Activated T-cell treated with anti-CD3 and anti-CD28 coated beads, Interleukin-2, amount 50 U/mL, for 48 hours (primary cell): ENCODE measurements at regions not wholly inside any gene's neighbourhood (a gene's known extent, or its start where the extent isn't known, plus 50 kb on each side); places are given as distances from the start of the nearest gene placed in this dataset.
"Not testable (repeated sequence)": the region's sequence is repeated elsewhere in the genome, so short reads cannot be mapped to it uniquely, and the experiment has no call there.

Experiments used
- DNase-seq, 2 experiments: peaks; one replicate each; pipeline ENCODE4 v3.0.0-alpha.2; 2020

DNA sequence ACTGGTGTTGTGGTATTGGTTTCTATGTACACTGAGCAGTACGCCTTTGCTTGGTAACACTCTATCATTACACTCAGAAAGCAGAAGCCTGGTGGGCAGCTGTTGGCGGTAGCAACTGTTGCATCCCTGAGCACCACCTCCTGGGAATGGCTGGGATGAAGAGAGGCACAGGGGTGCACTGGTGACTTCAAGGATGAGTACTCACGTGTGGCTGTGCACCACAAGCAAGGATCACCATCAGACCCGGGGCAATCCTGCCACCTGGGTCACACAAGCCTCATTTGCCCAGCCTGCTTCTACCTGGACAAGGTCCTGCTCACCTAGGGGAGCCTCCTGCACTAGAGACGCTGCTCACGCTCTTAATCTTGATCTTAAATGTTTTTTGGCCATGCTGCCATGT lies 336.4 kb downstream of the SI start:
- DNase-seq = no peak

DNA sequence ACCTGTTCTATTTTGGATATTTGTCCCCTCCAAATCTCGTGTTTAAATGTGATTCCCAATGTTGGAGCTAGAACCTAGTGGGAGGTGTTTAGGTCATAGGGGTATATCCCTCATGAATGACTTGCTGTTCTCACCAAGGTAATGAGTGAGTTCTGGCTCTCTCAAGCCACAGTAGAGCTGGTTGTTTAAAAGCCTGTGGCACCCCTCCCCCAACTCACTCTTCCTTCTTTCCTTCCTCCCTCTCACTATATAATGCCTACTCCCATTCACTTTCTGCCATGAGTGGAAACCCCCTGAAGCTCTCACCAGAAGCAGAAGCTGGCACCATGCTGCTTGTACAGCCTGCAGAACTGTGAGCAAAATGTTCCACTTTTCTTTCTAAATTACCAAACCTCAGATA lies 341.1 kb downstream of the SI start:
- no peak for DNase-seq

DNA sequence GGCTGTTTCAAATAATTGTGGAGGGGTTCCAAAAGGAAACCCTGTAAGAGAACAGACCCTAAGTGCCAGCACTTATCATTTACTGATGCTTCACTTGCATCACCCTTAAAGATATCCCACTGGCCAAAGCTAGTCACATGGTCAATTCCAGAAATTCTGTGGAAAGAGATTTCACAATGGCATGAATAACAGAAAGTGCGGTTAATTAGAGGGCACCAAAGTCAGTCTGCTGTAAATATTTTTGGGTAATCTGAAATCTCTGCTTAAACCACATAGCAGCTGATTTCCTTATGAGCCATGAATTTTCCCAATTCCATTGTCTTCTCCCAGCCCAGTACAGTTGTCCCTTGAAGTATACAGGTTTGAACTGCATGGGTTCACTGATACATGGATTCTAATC lies 346.1 kb downstream of the SI start:
- no peak for DNase-seq

DNA sequence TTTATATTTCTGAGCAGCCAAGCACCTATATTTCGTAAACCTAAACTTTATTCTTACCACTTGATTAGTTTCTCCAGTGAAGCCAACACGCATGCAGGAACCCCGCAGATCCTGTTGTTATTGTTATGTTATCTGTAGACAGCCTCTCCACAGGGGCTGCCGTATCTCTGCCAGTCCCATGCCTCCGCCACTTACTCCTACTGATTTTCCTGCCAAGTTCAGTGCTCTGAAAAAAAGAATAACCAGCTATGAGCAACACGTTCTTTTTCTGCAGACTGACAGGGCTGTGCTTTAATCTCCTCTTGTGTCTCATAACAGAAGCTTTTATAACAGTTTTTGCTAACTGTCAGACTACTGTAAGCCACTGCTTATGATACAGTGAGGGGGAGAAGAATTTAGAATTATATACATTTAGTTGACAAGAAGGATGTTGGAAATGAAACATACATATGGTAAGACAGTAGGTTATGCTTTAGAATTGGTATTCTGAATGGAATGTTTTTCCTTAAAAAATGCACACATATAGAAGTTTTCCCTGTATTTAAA lies 347.4 kb downstream of the SI start:
- no peak for DNase-seq

DNA sequence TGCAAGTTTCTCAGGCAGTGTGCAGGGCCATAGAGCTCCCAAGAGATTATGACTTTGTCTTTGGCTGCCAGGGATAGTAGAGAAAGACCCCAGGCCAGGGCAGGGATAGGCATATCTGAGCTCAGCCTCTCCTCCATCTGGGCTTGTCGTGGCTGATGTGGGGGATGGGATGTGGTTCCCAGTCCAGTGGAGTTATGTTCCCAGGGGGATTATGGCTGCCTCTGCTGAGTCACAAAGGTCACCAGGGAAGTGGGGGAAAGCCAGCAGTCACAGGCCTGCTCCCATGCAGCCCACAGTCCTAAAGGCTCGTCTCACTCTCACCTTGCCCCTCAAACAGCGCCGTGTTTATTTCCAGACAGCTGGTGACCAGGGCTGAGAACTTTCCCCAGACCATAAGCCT lies 354.9 kb downstream of the SI start:
- no peak for DNase-seq

DNA sequence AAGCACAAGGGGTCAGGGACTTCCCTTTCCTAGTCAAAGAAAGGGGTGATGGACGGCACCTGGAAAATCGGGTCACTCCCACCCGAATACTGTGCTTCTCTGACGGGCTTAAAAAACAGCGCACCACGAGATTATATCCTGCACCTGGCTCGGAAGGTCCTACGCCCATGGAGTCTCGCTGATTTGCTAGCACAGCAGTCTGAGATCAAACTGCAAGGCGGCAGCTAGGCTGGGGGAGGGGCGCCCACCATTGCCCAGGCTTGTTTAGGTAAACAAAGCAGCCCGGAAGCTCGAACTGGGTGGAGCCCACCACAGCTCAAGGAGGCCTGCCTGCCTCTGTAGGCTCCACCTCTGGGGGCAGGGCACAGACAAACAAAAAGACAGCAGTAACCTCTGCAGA lies 375.5 kb downstream of the SI start:
- DNase-seq = not testable (repeated sequence)

DNA sequence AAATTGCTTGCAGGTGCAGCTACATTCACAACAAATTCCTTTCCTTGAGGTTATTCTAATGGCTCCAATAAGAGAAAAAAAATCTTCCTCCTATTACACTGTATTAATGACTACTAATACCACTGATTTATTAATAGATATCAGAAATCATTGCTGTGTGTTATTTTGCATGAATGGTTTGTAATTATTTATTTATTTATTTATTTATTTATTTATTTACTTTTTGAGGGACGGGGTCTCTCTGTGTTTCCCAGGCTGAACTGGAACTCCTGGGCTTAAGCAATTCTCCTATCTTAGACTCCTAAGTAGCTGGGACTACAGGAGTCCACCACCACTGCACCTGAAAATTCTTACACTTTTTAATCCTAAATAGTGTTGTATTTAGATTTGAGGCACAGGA lies 390.4 kb downstream of the SI start:
- no peak for DNase-seq

DNA sequence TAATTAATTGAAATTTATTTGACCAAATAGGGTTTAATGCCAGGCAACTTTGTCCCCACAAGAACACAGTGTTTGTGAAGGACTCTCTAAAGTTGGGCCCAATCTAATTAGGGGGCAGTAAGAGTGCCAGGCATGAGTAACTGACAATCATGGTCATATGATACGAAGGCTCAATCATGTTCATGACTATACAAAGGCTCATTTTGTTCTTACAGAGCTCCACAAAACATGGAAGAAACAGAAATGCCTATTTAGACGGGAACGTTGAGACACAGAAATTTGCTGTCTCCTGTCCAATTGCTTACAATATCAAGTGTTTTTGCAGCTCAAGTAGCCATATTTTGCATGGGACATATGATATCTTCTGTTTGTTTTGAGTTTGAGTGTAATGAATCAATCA lies 391.1 kb downstream of the SI start:
- no peak for DNase-seq

DNA sequence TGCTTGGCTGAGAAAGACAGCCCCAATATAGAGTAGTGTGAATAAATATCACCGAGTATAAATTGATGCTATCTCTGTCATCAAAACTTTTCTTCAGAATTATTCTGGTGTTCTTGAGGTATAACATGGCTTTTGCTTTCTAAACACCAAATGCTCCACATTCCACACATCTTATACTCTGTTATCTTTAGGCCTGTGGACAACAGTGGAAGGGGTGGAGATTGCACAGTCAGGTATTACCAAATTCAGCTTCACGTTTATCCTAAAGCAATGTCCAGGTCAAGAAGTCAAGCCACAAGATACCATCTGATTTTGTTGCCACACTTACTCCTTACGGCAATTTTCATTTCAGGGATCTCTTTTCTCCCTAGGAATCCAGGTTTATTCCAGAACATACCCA lies 394.8 kb downstream of the SI start:
- DNase-seq = no peak

DNA sequence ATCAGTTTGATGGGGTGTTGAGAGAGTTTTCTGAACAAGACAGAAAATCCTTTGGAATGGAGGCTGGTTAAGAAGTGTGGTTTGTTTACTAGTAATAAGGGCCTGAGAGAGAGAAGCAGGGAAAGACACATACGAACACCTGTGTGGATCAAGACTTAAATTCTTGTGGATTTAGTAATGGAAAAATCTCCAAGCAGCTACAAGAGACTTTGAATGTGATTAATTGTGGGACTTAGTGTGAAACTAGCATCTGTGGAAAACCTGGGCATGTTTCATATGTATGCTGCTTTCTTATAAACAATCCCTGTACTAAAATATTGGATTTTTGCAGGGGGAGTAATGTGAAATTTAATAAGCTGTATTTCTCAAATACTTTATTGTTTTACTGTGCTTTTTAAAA lies 399.1 kb downstream of the SI start:
- no peak for DNase-seq

DNA sequence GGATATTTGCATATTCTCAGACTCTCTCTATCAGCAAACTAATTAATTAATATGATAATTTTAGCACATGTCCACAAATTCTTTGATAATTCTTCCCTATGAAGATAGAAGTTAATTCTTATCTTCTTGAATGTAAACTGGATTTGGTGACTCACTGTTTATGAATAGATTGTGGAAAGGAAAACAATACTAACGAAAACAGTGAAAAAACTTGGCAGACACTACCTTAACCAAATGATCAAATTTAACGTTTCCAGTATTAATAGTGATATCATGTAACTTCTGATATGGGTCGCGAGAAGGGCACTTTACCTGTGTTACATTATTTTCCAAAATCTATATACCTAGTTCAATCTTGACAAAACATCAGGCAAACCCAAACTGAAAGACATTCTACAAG lies 401.0 kb downstream of the SI start:
- no peak for DNase-seq

DNA sequence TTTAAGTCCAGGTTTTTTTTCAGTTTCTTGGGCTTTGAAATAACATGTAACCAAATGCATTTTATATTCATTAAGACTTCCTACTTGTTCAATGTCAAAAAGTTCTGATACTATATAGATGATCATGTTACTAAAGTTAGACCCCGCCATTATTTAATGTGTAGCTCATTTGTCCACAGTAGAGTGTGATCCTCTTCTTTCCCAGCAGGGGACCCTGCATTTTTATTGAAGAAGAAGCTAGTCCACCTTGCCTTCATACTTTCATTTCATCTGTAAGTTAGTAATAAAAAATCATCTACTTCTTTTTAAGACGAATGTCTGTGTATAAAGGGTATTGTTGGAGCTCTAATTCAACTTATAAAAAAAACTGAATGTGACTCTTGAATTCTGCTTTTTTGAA lies 404.6 kb downstream of the SI start:
- DNase-seq = no peak

DNA sequence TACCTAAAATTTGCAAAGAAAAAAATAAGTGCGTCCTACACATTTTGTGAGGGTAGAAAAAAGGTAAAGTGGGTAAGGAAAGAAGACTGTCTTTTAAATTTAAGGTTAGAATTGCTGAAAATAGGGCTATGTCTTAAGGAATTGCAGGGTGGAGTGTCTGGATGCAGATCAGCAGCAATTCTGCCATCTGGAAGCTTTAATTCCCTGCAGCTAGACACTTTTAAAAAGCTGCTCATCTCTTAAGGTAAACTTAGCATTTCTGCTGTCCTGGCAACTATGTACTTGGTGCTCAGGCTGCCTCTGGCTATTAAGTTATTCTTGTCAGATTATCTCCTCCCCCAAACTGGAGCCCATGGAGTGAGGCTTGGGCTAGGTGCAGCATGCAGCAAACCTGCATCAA lies 420.2 kb downstream of the SI start:
- DNase-seq = no peak

DNA sequence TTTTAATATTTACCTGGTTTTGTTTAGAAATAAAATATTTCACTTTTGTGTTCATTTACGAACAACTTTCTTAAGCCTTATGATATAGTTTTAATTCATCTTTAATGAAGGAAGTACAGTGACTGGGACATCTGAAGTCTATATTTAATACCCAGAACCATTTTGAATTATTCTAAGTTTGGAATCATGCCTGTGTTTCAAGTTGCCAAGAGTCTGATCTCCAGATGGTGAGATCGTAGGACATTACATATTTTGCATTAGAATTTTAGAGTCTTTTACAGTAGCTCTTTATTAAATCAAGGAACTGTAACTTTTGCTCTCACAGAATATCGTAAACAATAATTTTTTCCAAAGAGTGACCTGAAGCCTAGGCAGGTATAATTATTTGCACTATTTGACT lies 420.7 kb downstream of the SI start:
- no peak for DNase-seq

DNA sequence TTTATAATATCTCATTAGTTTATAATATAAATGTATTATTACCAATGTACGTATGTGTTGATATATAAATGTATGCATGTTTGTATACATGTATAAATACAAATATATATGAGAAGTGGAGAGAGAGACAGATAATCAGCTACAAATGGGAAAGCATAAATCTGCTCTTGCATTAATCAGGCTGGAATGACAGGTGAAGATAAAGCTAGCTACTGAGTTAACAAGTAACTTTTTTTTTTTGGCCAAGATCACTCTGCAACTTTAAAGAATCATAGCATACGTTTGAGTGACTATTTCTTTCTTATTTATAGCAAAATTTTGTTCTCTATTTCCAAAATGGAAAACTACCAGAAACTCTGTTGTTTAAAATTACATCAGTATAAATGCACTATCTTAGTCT lies 422.8 kb downstream of the SI start:
- no peak for DNase-seq

DNA sequence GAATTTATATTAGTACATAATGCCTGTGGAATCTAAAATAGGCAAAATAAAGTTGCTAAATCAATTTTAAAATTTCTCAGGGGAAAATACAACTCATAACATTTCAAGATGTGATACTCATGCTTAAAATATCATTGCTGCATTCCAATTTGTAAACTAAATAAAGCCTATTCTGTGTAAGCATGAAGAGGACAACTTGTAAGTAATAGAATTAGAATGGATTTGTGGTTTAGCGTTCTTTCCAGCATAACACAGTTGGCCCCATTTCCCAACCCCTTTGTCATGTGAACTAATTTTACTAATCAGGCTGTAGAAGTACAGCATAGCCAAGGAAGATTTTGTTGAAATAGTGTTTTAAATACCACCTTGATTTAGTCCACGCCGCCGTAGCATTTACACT lies 437.2 kb downstream of the SI start:
- DNase-seq = no peak

DNA sequence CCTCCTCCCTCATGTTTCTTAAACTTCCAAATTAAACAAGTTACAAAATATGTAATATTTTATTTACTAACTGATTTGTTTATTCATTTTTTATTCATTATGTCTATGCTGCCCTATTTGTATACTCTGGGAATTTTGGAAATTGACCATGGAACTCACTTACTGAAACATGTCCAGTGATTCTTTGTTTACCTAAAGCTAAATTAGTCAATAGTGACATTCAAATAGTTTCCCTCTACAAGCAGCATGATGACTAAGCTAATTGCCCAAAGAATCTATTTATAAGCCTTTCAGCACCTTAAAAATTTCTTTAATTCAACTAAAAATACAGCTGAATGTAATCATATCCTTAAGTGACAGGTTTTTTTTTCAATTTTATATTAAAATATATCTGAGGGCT lies 437.7 kb downstream of the SI start:
- DNase-seq = no peak

DNA sequence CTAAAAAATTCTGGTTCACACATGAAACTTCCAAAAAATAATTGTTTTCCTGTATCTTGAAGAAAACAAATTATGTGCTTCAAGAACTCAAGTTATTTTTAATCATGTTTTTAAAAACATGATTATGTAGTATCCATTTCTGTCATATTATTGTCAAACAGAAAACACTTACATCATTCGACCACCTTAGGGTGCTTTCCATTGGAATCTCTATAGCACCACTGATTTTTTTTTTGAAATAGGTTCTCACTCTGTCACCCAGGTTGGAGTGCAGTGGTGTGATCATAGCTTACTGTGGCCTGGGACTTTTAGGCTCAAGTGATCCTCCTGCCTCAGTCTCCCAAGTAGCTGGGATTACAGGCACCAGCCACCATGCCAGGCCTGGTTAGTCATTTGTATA lies 457.3 kb downstream of the SI start:
- no peak for DNase-seq

DNA sequence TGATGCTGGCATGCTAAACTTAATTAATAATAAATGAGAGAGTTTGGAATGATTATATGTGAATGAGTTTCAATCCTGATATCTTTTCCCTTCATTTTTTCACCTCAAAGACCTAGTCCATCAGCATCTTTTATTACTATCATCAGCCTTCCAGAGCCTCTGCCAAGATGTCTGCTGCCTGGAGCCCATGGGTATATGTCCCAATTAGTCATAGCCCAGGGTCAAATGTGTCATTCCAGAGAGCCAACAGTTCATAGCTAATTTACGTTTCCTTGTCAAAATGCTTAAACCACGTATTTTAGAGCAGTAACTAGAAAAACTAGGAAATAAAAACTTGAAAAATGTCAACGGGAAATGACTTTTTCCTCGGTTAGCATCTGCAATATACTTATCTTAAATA lies 457.9 kb downstream of the SI start:
- no peak for DNase-seq

DNA sequence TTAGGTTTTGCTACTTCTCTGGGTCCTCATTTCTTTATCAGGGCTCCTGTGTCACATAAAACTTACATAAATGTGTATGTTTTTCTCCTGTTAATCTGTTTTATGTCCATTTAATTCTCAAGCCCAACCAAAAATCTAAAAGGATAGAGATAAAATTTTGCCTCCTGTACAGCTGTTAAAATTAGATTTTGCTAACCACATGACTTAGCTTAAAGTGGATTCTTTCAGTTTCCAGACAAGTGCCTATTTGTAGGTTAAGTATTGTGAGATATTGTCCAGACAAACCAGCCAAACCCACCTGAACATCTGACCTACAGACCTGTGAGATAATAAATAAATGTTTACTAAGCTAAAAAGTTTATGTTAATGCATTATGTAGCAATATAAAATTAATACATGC lies 465.5 kb downstream of the SI start:
- no peak for DNase-seq

DNA sequence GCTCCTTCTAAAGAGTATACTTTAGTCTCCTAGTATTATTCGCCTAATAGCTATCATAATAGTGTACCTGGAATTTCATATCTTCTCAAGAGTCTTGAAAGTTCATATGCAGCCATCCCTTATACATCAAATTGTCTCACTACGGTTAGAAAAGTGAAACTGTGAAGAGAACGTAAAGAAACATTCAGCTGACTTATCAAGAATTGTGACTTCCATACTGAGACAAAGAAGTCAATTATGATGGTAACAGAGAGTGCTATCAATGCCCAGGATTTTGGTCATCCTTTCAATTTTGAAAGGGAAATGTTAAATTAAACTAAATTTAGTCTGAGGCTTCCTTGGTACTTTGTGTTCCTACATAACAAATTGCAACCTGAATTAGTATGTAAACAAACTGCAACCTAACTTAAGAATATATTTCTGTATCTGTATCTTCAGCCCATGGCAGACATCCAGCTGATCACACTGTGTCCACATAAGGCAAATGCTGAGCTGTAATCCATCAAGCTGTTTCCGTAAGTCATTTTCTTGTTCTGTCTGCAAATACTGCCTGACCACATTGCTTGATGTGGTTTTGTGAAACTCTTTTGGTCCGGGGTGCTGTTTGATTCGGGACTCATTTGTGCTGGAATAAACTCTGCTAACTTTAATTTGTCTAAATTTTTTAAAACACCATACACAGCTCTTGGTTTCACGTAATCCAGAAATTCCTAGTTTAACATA lies 469.6 kb downstream of the SI start:
- DNase-seq = no peak

DNA sequence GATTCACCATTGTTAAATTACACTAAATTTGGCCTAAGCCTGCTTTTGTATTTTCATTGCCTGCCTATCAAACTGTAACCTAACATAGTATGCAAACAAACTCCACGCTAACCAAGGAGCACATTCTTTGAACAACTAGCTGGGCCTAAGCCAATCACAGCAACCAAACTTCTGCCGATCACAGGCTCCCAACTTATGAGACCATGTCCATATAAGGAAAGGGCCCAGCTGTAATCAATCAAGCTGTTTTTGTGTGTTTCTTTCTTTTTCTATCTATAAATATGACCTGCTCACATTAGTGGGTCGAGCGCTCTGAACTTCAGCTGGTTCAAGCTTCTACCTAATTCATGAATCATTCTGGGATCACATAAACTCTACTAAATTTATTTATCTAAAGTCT lies 473.6 kb downstream of the SI start:
- no peak for DNase-seq

DNA sequence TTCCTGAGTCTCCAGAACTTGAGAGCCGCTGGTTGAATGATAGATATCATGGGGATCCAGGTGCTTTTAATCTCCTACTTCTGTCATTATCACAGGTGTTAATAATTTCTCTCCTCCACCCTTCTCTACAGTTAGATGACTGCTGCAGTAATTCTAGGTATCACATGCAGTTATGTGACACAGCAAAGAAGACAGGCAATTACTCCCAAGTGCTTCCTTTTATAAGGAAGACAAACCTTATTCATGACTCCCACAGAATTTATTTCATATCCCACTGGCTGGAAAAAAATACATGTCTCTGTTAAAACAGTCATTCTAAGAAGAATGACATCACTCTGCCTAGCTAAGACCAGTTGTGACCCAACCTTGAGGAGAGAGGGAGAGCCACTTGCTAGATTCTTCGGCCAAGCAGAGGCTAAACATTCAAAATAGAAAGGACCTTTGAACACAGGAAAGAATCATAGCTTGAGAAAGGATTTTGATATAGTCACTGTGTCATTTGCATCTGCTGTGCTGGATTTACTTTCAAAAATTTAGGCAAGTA lies 500.6 kb downstream of the SI start:
- DNase-seq = no peak

DNA sequence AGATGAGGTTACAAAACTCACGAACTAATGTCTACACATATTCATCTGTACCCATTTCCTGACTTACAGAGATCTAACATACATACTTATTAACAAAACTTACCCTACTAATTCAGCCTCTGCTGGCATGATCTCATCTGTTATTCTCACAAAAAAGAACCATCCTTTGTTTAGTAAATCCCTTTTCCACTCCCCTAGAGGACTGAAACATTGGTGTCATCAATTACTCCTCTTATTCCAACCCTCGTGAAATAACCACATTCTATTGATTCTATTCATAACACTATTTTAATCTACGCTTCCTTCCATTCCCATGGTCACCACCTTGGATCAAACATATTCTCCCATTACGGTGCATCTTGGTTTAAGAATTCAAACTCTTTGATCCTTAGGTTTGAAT lies 505.9 kb downstream of the SI start:
- no peak for DNase-seq

DNA sequence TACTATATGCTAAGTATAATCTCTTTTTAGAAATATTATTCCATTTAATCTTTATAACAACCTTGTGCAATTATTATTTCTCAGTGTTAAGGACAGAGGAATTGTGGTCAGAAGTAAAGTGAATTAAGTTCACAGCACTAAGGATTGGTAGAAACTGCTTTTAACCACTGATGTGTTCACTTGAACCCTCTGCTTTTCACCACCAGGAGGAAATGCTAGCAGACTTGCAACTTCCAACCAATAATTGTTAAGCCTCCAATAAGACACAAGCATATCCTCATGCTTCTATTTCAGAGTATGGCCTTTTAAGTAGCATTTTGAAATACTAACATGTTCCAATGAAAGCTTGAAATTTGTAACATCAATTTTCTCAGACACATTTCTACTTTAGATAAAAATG lies 527.4 kb downstream of the SI start:
- no peak for DNase-seq
